ENCODE measurements at regions not wholly inside any gene's neighbourhood (a gene's known extent, or its start where the extent isn't known, plus 50 kb on each side); places are given as distances from the start of the nearest gene placed in this dataset.

DNA sequence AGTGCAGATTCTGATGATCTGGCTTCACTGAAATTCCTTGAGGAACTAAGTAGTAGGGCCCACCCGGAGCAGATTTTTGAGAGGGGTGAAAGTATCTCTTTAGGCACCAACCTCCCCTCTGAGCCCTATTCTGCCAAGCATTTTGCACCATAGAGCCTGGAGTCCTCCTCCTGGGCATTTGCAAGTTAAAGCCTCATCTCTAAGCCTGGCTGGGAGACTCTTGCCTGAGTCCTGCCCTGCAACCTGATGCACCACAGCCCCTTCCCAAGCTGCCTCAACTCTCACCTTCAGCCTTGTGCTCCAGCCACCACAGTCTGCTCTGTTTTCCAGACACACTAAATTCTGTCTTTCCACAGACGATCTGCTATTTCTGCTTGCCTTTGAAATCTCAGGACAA is 79.6 kb upstream of the PKDCC start:
- Histone ChIP-seq H2AFZ (ENCODE audit: low read length) (no peak overlapping the region), H3K4me3 (ENCODE audit: low read depth, low read length, poor library complexity, severe bottlenecking) (no peak overlapping the region), H3K27ac (ENCODE audit: low read depth, low read length, poor library complexity, severe bottlenecking) (no peak overlapping the region), H3K4me1 (ENCODE audit: insufficient read depth, low read length, poor library complexity, severe bottlenecking) (no peaks in the 10 kb centered on the region), H3K9me2 (ENCODE audit: insufficient read depth, low read length) (no peaks in the 10 kb centered on the region), H3K9me3 (ENCODE audit: low read length) (no peaks in the 10 kb centered on the region), H3K36me3 (ENCODE audit: insufficient read depth, low read length) (no peaks in the 10 kb centered on the region), H3K79me2 (ENCODE audit: insufficient read depth, low read depth, low read length) (no peaks in the 10 kb centered on the region), H3K4me2 (ENCODE audit: low read length) (no peak overlapping the region), H4K20me1 (ENCODE audit: insufficient read depth, low read length) (no peaks in the 10 kb centered on the region)
- BruUV-seq (replicated peaks) = no TSS peak
- intact Hi-C loops (cut with micrococcal nuclease; ENCODE audit: unreplicated experiment) = no loop called here
- POLR2A ChIA-PET = interaction anchor here (0.6 kb wide), 1 partner anchor 38 kb away, joined by 3 read pairs; no protein-coding TSS in a partner anchor
- TF ChIP-seq, protein P1, sequence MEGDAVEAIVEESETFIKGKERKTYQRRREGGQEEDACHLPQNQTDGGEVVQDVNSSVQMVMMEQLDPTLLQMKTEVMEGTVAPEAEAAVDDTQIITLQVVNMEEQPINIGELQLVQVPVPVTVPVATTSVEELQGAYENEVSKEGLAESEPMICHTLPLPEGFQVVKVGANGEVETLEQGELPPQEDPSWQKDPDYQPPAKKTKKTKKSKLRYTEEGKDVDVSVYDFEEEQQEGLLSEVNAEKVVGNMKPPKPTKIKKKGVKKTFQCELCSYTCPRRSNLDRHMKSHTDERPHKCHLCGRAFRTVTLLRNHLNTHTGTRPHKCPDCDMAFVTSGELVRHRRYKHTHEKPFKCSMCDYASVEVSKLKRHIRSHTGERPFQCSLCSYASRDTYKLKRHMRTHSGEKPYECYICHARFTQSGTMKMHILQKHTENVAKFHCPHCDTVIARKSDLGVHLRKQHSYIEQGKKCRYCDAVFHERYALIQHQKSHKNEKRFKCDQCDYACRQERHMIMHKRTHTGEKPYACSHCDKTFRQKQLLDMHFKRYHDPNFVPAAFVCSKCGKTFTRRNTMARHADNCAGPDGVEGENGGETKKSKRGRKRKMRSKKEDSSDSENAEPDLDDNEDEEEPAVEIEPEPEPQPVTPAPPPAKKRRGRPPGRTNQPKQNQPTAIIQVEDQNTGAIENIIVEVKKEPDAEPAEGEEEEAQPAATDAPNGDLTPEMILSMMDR (conservative IDR thresholded peaks at IDR 0.05; ENCODE audit: low read length) = no peak
- no peak for DNase-seq (ENCODE audit: low spot score)
- CTCF ChIA-PET (ENCODE audit: unreplicated experiment) = no interaction called here

DNA sequence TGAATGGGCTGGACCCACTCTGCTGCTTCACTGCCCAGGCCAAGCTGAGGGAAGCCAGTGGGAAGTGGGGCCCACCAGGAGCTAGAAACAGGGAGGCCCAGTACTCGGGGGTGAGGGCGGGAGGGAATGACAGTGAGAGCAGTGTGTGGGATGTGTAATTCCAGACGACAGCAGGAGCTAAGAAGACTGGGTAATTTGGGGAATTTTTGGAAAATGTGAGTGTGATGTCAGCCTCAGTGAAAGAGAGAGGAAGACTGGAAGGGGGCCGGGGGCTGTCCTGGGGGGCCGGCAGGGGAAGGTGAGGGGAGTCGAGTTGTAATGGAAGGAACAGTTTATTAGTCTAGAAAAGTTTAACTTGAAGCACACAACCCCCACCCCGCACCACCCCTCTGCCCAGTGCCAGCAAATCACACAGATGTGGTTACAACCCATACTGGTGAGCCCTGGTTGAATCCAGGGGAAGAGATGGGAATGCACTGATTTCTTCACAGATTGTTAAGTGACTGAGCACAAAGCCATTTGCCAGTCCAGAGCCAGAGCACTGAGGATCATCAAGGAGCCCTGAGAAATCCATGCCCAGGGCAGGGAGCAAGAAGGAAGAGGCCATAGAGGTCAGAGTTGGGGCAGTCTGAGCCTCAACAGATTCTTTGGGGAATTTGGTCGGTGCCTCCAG is 76.7 kb upstream of the PKDCC start:
- no peaks in the 10 kb centered on the region for H3K36me3 ChIP-seq (ENCODE audit: insufficient read depth, low read length)
- POLR2A ChIA-PET = interaction anchor here (0.6 kb wide), 1 partner anchor 515 kb away, joined by 6 read pairs; no protein-coding TSS in a partner anchor
- no TSS peak for BruUV-seq (replicated peaks)

DNA sequence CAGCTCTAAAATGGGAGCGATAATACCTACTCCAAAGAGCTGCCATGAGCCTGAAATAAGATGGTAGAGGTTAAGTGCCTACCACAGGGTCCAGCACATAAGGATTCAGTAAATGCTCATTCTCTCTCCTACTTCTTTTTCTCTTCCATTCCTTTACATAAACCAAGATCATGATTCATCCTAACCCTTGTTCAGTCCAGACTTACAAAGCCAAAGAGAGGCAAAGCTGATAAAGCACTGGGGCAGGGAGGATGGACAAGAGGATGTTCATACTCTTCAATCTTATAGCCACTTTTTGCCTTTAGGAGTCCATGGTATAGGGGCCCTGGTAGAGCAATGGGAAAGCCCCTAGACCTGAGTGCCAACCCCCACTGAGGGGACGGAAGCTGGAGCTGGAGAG is 75.6 kb upstream of the PKDCC start:
- no peaks in the 10 kb centered on the region for H4K20me1 ChIP-seq (ENCODE audit: insufficient read depth, low read length)
- H3K4me3 ChIP-seq (ENCODE audit: low read depth, low read length, poor library complexity, severe bottlenecking) = no peak overlapping the region
- H3K4me2 ChIP-seq (ENCODE audit: low read length) = no peak overlapping the region
- intact Hi-C loops (cut with micrococcal nuclease; ENCODE audit: unreplicated experiment) = no loop called here
- H3K27ac ChIP-seq (ENCODE audit: low read depth, low read length, poor library complexity, severe bottlenecking) = no peak overlapping the region
- no peaks in the 10 kb centered on the region for H3K4me1 ChIP-seq (ENCODE audit: insufficient read depth, low read length, poor library complexity, severe bottlenecking)
- no peak overlapping the region for H2AFZ ChIP-seq (ENCODE audit: low read length)
- no TSS peak for BruUV-seq (replicated peaks)
- no peaks in the 10 kb centered on the region for H3K79me2 ChIP-seq (ENCODE audit: insufficient read depth, low read depth, low read length)
- no peaks in the 10 kb centered on the region for H3K9me3 ChIP-seq (ENCODE audit: low read length)
- H3K36me3 ChIP-seq (ENCODE audit: insufficient read depth, low read length) = no peaks in the 10 kb centered on the region
- DNase-seq (ENCODE audit: low spot score) = no peak
- CTCF ChIA-PET (ENCODE audit: unreplicated experiment) = no interaction called here
- POLR2A ChIA-PET = no interaction called here
- TF ChIP-seq, protein P1 (conservative IDR thresholded peaks at IDR 0.05; ENCODE audit: low read length) = no peak
- no peak for TF ChIP-seq EZH2phosphoT487 (IDR thresholded peaks at IDR 0.05; ENCODE audit: borderline replicate concordance, low read depth, low read length)
- no peaks in the 10 kb centered on the region for H3K9me2 ChIP-seq (ENCODE audit: insufficient read depth, low read length)

More for the DNA sequence above, 76.7 kb upstream of the PKDCC start:
- Histone ChIP-seq H3K9me3 (ENCODE audit: low read length) (no peaks in the 10 kb centered on the region), H3K27ac (ENCODE audit: low read depth, low read length, poor library complexity, severe bottlenecking) (no peak overlapping the region), H3K9me2 (ENCODE audit: insufficient read depth, low read length) (no peaks in the 10 kb centered on the region), H3K79me2 (ENCODE audit: insufficient read depth, low read depth, low read length) (no peaks in the 10 kb centered on the region), H4K20me1 (ENCODE audit: insufficient read depth, low read length) (no peaks in the 10 kb centered on the region), H2AFZ (ENCODE audit: low read length) (no peak overlapping the region), H3K4me3 (ENCODE audit: low read depth, low read length, poor library complexity, severe bottlenecking) (no peak overlapping the region), H3K4me1 (ENCODE audit: insufficient read depth, low read length, poor library complexity, severe bottlenecking) (no peaks in the 10 kb centered on the region), H3K4me2 (ENCODE audit: low read length) (no peak overlapping the region)
- intact Hi-C loops (cut with micrococcal nuclease; ENCODE audit: unreplicated experiment) = no loop called here
- CTCF ChIA-PET (ENCODE audit: unreplicated experiment) = no interaction called here
- TF ChIP-seq, protein P1 (conservative IDR thresholded peaks at IDR 0.05; ENCODE audit: low read length) = no peak
- TF ChIP-seq EZH2phosphoT487 (IDR thresholded peaks at IDR 0.05; ENCODE audit: borderline replicate concordance, low read depth, low read length) = no peak
- no peak for DNase-seq (ENCODE audit: low spot score)
